Pancreas (tissue), 10 donors: ENCODE measurements at regions not wholly inside any gene's neighbourhood (a gene's known extent, or its start where the extent isn't known, plus 50 kb on each side); places are given as distances from the start of the nearest gene placed in this dataset.

Experiments used
- ATAC-seq, 4 donors: fragments of 200-7000 bp; cut with Tn5 transposase; one replicate each; pipeline versions ENCODE4 v1.8.0 to v1.9.1; 2020; ENCODE audit warnings: mild to moderate bottlenecking in 4 of 4, moderate library complexity in 4 of 4
- DNase-seq, 6 donors: peaks; one replicate each; pipeline ENCODE4 v3.0.0-alpha.2; 2020
- FAIRE-seq: peaks from 2 replicates; lab custom pipeline; 2012; peaks lifted over from hg19 to GRCh38; lab: Jason Lieb, UNC
- H3K27ac ChIP-seq, 4 donors: fragments of 200-600 bp; sonication (generic); 1 replicate in 3 of 4; 2 replicates in 1 of 4; pipeline versions ENCODE4 v1.5.0 to v1.8.0; 2020
- H3K27me3 ChIP-seq, 4 donors: fragments of 200-600 bp; one replicate each; pipeline ENCODE4 v1.8.0; 2021
- H3K36me3 ChIP-seq, 3 donors: fragments of 200-600 bp; sonication (generic) in 1 of 3; one replicate each; pipeline versions ENCODE4 v1.5.0 to v1.8.0; 2020 to 2021
- H3K4me1 ChIP-seq, 3 donors: fragments of 200-600 bp; one replicate each; pipeline ENCODE4 v1.8.0; 2021
- H3K4me3 ChIP-seq, 4 donors: fragments of 200-600 bp; sonication (generic) in 2 of 4; one replicate each; pipeline versions ENCODE4 v1.5.0 to v1.8.0; 2020 to 2021
- H3K9me3 ChIP-seq, 4 donors: fragments of 200-600 bp; one replicate each; pipeline ENCODE4 v1.8.0; 2021
- WGBS, 2 donors: extraction: QIAGEN DNeasy Blood & Tissue Kit; methylation state at CpG; one replicate each; pipeline ENCODE4 v1.1.7; 2013; 5-methylcytosine and 5-hydroxymethylcytosine counted together
- intact Hi-C, 3 donors: fragments of 100-400 bp; cut with DNase I; formaldehyde crosslinking; loops; one replicate each; pipeline versions ENCODE4 v1.11.1 to v1.14.2; 2022
- TF ChIP-seq, protein P1 (sequence below), 4 donors: fragments of 200-600 bp; sonication (generic) in 3 of 4; IDR thresholded peaks; one replicate each; pipeline versions ENCODE4 v1.5.0 to v1.8.0; 2021; ENCODE audit warnings: antibody characterized with exemption in 4 of 4
- donor health status: healthy with polysubstance abuse.
- donor health status: DM: no; HTN: no; CAD: no; lungs with moderate emphysema.
- donor health status: DM: no; HTN: no; CAD: no.
- donor health status: control.
- donor health status: control.
- donor health status: Bipolar disorder and iron deficiency.
- donor health status: DM: yes; HTN: yes; CAD: no.
- donor health status: DM: no; HTN: no; CAD: no.
- donor health status: DM: no; HTN: no; CAD: no.
- donor health status: DM: yes; HTN: yes; CAD: no.

DNA sequence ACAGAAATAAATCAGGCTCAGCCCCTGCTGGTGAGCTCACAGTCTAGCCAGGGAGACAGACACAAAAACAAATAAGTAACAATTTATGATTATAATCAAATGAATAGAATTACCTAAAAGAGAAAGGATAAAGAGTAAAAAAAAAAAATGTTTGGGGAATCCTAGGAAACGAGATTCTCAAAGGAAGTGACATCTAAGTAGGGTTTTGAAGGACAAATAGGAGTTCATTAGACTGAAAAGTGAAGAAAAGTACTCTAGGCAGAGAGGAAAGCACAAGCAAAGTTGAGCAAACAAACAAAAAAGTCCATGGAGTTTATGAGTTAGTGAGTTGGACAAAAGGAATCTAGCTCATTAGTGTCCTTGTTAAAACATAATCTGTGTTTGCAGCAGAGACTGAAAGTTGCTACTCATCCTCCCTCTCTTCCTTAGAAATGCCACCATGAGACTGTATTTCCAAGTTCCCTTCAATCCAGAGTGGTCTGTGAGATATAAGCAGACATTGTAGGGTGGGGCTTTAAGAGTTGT is 145.6 kb downstream of the SPATA18 start:
- intact Hi-C loops, result no loop called here
- no peaks in the 10 kb centered on the region for H3K4me1 ChIP-seq
- no peak overlapping the region for H3K27ac ChIP-seq
- no peaks in the 10 kb centered on the region for H3K36me3 ChIP-seq
- H3K9me3 ChIP-seq, result no peaks in the 10 kb centered on the region
- no peaks in the 10 kb centered on the region for H3K27me3 ChIP-seq
- no peak overlapping the region for H3K4me3 ChIP-seq
- DNase-seq, result no peak
- FAIRE-seq, result no peak
- no peak for ATAC-seq
- WGBS, 2 donors, result 25 to 32% methylated on average over 1 of the region's 1 CpG
- TF ChIP-seq, protein P1, sequence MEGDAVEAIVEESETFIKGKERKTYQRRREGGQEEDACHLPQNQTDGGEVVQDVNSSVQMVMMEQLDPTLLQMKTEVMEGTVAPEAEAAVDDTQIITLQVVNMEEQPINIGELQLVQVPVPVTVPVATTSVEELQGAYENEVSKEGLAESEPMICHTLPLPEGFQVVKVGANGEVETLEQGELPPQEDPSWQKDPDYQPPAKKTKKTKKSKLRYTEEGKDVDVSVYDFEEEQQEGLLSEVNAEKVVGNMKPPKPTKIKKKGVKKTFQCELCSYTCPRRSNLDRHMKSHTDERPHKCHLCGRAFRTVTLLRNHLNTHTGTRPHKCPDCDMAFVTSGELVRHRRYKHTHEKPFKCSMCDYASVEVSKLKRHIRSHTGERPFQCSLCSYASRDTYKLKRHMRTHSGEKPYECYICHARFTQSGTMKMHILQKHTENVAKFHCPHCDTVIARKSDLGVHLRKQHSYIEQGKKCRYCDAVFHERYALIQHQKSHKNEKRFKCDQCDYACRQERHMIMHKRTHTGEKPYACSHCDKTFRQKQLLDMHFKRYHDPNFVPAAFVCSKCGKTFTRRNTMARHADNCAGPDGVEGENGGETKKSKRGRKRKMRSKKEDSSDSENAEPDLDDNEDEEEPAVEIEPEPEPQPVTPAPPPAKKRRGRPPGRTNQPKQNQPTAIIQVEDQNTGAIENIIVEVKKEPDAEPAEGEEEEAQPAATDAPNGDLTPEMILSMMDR (IDR thresholded peaks at IDR 0.05), result no peak

DNA sequence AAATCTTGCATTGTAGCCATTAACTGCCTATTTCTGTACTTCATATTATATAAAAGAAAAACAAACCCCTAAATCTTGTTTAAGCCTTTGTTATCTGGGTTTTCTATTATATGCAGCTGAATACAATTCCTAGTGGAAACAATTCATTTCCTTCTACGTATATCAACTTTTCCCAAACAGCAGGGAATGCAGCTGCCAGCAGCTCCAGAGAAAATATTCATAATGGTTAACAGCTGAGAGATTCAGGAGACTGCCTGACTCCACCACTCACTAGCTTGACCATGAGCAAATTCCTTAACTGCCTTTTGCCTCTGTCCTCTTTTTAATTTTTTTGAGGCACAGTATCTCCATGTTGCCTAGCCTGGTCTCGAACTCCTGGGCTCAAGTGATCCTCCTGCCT is 146.2 kb downstream of the SPATA18 start:
- no peak for DNase-seq
- 61 to 67% methylated on average over 2 of the region's 2 CpGs for WGBS, 2 donors
- TF ChIP-seq, protein P1 (IDR thresholded peaks at IDR 0.05), result no peak
- Histone ChIP-seq H3K4me3 (no peak overlapping the region), H3K9me3 (no peaks in the 10 kb centered on the region), H3K36me3 (no peaks in the 10 kb centered on the region), H3K4me1 (no peaks in the 10 kb centered on the region), H3K27me3 (no peaks in the 10 kb centered on the region), H3K27ac (no peak overlapping the region)
- no peak for ATAC-seq
- intact Hi-C loops, result no loop called here
- FAIRE-seq, result no peak

DNA sequence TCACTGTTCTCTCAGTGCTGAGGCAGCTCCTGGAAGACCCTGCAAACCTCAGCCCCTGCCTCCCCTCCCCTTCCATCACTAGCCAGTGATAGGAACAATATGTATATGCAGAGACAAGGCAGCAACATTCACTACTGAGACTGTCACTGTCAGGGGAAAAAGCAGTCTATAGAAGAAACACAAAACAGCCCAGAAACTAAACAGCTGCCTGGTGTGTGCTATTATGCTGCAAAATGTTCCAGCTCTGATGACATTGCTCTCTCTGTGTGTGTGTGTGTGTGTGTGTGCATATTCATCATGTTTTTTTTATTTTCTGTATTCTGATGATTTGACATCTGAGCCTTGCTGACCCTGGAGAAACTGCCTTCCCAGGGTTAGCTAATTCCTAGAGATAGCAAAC is 147.2 kb downstream of the SPATA18 start:
- Histone ChIP-seq H3K9me3 (no peaks in the 10 kb centered on the region), H3K4me3 (no peak overlapping the region), H3K27ac (no peak overlapping the region), H3K36me3 (no peaks in the 10 kb centered on the region), H3K4me1 (no peaks in the 10 kb centered on the region), H3K27me3 (no peaks in the 10 kb centered on the region)
- FAIRE-seq, result no peak
- ATAC-seq, result no peak
- TF ChIP-seq, protein P1 (IDR thresholded peaks at IDR 0.05), result no peak
- DNase-seq, result no peak
- intact Hi-C loops, result no loop called here

DNA sequence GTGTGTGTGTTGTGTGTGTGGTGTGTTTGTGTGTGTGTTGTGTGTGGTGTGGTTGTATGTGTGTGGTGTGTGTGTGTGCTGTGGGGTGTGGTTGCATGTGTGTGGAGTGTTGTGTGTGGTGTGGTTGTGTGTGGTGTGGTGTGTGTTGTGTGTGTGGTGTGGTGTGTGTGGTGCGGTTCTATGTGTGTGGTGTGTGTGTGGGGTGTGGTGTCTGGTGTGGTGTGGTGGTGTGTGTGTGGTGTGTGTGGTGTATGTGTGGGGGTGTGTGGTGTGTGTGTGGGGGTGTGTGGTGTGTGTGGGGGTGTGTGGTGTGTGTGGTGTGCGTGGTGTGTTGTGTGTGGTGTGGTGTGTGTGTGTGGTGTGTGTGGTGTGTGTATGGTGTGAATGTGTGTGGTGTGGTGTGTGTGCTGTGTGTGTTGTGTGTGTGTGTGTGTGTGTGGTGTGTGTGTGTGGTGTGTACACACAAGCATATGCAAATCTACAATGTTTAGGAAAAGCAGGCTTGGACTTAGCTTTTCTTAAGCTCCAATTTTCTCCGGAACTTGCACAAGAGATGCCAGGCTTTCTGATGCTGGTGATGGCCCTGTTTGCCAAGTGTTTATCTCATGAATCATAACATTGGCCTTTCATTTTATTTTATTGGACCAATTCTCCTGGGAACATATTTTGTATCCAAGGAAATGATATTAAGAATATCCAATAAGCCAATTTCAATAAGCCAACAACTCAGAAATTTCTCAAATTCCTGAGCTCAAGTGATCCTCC is 148.7 kb downstream of the SPATA18 start:
- intact Hi-C loops, result no loop called here
- WGBS, 2 donors, result 87 to 99% methylated on average over 3 of the region's 3 CpGs

More for the DNA sequence above, 148.7 kb downstream of the SPATA18 start:
- FAIRE-seq, result no peak
- no peaks in the 10 kb centered on the region for H3K4me1 ChIP-seq
- no peak for ATAC-seq
- TF ChIP-seq, protein P1 (IDR thresholded peaks at IDR 0.05), result no peak
- no peaks in the 10 kb centered on the region for H3K27me3 ChIP-seq
- no peak overlapping the region for H3K4me3 ChIP-seq
- H3K9me3 ChIP-seq, result no peaks in the 10 kb centered on the region
- no peak overlapping the region for H3K27ac ChIP-seq
- no peak for DNase-seq
- H3K36me3 ChIP-seq, result no peaks in the 10 kb centered on the region
